Osteoblast (primary cell): ENCODE measurements at regions not wholly inside any gene's neighbourhood (a gene's known extent, or its start where the extent isn't known, plus 50 kb on each side); places are given as distances from the start of the nearest gene placed in this dataset.

Source experiments
- DNase-seq: peaks from one replicate; pipeline ENCODE4 v3.0.0; 2011; ENCODE audit warnings: low spot score, mixed read lengths; ENCODE audit not compliant: insufficient read length; ENCODE audit errors: missing footprints
- H2AFZ ChIP-seq: 2 replicates; pipeline ENCODE4 v1.6.0; 2011; ENCODE audit warnings: mild to moderate bottlenecking, low read length
- H3K27ac ChIP-seq: 2 replicates; pipeline ENCODE4 v1.5.1; 2011; ENCODE audit warnings: mild to moderate bottlenecking, low read depth, low read length, moderate library complexity
- H3K27me3 ChIP-seq: 2 replicates; pipeline ENCODE4 v1.6.0; 2012; ENCODE audit warnings: mild to moderate bottlenecking, control low read depth, inconsistent platforms, low read length, moderate library complexity; ENCODE audit not compliant: insufficient read depth
- H3K36me3 ChIP-seq: 2 replicates; pipeline ENCODE4 v1.5.1; 2011; ENCODE audit warnings: mild to moderate bottlenecking, low read length, control low read depth, moderate library complexity; ENCODE audit not compliant: insufficient read depth
- H3K4me1 ChIP-seq: 2 replicates; pipeline ENCODE4 v1.5.1; 2011; ENCODE audit warnings: mild to moderate bottlenecking, low read length, control low read depth, moderate library complexity; ENCODE audit not compliant: insufficient read depth
- H3K4me2 ChIP-seq: 2 replicates; pipeline ENCODE4 v1.6.0; 2011; ENCODE audit warnings: mild to moderate bottlenecking, low read length; ENCODE audit not compliant: insufficient read depth
- H3K4me3 ChIP-seq: fragments of 200-600 bp; sonication (generic); 3 replicates; pipeline ENCODE4 v1.5.1; 2012; ENCODE audit warnings: mild to moderate bottlenecking, low read length, inconsistent platforms; ENCODE audit not compliant: insufficient read depth
- H3K79me2 ChIP-seq: 2 replicates; pipeline ENCODE4 v1.6.0; 2012; ENCODE audit warnings: mild to moderate bottlenecking, low read length, control low read depth, inconsistent platforms; ENCODE audit not compliant: insufficient read depth
- H3K9me3 ChIP-seq: 2 replicates; pipeline ENCODE4 v1.5.1; 2011; ENCODE audit warnings: low read depth, low read length, control low read depth
- H4K20me1 ChIP-seq: 2 replicates; pipeline ENCODE4 v1.6.0; 2012; ENCODE audit warnings: mild to moderate bottlenecking, low read length, control low read depth; ENCODE audit not compliant: insufficient read depth
- TF ChIP-seq, protein P1 (sequence below): IDR thresholded peaks from 2 replicates; pipeline ENCODE4 v1.5.1; 2011; ENCODE audit warnings: mild to moderate bottlenecking, low read depth, low read length, moderate library complexity; ENCODE audit errors: extremely low read depth

DNA sequence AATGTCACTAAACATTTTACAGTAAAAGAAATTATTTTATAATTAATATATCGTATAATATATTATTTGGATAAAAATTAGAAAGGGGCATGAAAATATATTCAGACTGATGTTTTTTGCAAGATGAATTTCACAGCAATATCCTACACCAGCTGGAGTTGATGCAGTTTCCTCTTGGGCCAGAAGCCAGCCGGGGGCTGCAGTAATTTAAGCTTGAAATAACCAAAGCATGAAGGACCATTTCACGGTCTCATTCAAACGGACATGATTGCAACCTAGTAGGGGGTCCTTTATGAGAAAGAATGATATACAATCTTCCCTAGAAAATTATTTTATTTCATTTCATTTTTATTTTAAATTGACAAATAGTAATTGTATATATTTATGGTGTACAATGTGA lies 797.2 kb upstream of the PCDH9 start:
- no peak overlapping the region for H3K27ac ChIP-seq
- no peaks in the 10 kb centered on the region for H4K20me1 ChIP-seq
- no peak overlapping the region for H3K4me3 ChIP-seq
- H3K4me1 ChIP-seq: no peaks in the 10 kb centered on the region
- TF ChIP-seq, protein P1, sequence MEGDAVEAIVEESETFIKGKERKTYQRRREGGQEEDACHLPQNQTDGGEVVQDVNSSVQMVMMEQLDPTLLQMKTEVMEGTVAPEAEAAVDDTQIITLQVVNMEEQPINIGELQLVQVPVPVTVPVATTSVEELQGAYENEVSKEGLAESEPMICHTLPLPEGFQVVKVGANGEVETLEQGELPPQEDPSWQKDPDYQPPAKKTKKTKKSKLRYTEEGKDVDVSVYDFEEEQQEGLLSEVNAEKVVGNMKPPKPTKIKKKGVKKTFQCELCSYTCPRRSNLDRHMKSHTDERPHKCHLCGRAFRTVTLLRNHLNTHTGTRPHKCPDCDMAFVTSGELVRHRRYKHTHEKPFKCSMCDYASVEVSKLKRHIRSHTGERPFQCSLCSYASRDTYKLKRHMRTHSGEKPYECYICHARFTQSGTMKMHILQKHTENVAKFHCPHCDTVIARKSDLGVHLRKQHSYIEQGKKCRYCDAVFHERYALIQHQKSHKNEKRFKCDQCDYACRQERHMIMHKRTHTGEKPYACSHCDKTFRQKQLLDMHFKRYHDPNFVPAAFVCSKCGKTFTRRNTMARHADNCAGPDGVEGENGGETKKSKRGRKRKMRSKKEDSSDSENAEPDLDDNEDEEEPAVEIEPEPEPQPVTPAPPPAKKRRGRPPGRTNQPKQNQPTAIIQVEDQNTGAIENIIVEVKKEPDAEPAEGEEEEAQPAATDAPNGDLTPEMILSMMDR: no peak
- H3K27me3 ChIP-seq: no peaks in the 10 kb centered on the region
- no peaks in the 10 kb centered on the region for H3K9me3 ChIP-seq
- no peaks in the 10 kb centered on the region for H3K36me3 ChIP-seq
- no peaks in the 10 kb centered on the region for H3K79me2 ChIP-seq
- no peak overlapping the region for H3K4me2 ChIP-seq
- no peak overlapping the region for H2AFZ ChIP-seq
- no peak for DNase-seq

DNA sequence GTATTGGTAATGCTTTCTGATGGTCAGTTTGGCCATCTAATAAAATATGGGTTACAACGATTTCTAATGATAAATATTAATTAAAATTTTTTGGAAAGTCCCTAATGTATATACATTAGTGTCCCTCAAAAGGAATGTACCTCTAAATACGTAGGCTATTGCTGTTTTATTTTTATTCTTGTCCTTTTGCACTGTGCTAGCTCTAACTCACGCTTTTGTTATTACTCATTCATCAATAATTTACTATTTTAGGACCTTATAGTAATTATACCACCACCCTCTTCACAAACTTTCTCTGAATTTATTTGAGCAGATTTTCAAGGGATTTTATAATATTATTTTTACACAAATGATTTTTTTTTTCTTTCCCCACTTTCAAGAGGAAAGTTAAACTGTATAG lies 795.9 kb upstream of the PCDH9 start:
- H4K20me1 ChIP-seq: no peaks in the 10 kb centered on the region
- no peaks in the 10 kb centered on the region for H3K27me3 ChIP-seq
- H3K4me3 ChIP-seq: no peak overlapping the region
- no peaks in the 10 kb centered on the region for H3K9me3 ChIP-seq
- DNase-seq: no peak
- no peaks in the 10 kb centered on the region for H3K4me1 ChIP-seq
- H3K36me3 ChIP-seq: no peaks in the 10 kb centered on the region
- H3K27ac ChIP-seq: no peak overlapping the region
- no peaks in the 10 kb centered on the region for H3K79me2 ChIP-seq
- no peak overlapping the region for H2AFZ ChIP-seq
- H3K4me2 ChIP-seq: no peak overlapping the region
- TF ChIP-seq, protein P1: no peak

DNA sequence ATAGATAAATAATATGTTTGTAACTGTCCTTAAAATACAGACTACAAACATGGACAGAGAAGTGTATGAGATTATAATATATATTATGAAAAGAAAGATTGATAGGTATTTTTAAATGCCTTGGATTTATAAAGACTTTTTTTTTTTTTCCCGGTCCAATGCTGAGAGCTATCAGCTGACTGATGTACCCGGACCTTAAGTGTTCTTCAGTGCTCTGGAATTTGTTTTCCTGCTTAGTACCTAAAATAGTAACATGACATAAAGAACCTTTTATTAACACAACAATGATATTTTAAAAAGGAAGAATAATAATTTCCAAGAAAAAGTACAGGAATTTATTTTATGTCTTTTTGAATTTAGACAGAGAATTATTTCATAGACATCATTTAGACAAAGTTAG lies 795.5 kb upstream of the PCDH9 start:
- Histone ChIP-seq H3K4me1 (no peaks in the 10 kb centered on the region), H3K27ac (no peak overlapping the region), H3K4me2 (no peak overlapping the region), H4K20me1 (no peaks in the 10 kb centered on the region), H3K9me3 (no peaks in the 10 kb centered on the region), H3K79me2 (no peaks in the 10 kb centered on the region), H3K27me3 (no peaks in the 10 kb centered on the region), H3K4me3 (no peak overlapping the region), H3K36me3 (no peaks in the 10 kb centered on the region), H2AFZ (no peak overlapping the region)
- DNase-seq: no peak
- TF ChIP-seq, protein P1: no peak

DNA sequence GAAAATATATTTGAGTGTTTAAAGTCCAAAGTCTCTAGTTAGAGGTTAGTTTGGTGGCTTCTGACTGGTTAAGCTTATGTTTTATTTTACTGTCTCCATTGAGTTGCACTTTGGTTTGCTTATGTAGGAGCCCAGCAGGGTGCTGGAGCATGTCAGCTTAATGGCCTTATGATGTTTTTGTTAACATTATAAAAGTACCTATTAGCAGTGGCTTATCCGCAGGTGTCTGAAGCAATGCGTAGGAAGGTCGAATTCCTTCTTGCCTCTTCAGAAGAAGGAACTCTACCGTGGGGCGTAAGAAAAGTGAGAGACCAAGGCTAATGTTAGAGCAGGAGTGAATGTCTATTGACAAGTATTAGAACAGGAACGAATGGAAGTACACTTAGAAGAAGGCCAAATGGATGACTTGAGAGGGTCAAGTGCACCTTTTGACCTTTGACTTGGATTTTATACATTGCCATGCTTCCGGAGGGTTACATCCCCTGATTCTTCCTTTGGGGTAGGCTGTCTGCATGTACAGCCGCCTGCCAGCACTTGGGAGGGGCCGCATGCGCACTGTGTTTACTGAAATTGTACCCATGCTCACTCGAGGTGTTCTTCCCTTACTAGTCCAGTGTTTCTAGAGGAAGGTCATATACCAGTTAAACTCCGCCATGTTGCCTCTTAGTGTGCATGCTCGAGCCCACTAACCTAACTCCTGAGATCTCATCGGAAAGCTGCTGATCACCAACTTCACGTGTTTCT lies 793.9 kb upstream of the PCDH9 start:
- Histone ChIP-seq H3K27ac (no peak overlapping the region), H3K27me3 (no peaks in the 10 kb centered on the region), H3K36me3 (no peaks in the 10 kb centered on the region), H3K9me3 (no peaks in the 10 kb centered on the region), H3K4me2 (no peak overlapping the region), H3K4me3 (no peak overlapping the region), H2AFZ (no peak overlapping the region), H3K4me1 (no peaks in the 10 kb centered on the region), H3K79me2 (no peaks in the 10 kb centered on the region), H4K20me1 (no peaks in the 10 kb centered on the region)
- TF ChIP-seq, protein P1: no peak
- no peak for DNase-seq
